K562 (cell line): ENCODE measurements at regions not wholly inside any gene's neighbourhood (a gene's known extent, or its start where the extent isn't known, plus 50 kb on each side); places are given as distances from the start of the nearest gene placed in this dataset.

Experiments
- EP300 ChIP-seq: IDR thresholded peaks from 2 replicates; pipeline ENCODE4 v1.6.1; 2012; ENCODE audit warnings: low read length, improper control_type of control experiment
- ESRRA ChIP-seq: fragments of 450-650 bp; IDR thresholded peaks from 2 replicates; pipeline ENCODE4 v1.6.1; 2014; ENCODE audit warnings: low read depth, mild to moderate bottlenecking, moderate library complexity, borderline replicate concordance
- JUNB ChIP-seq: fragments of 450-650 bp; formaldehyde crosslinking; conservative IDR thresholded peaks from 2 replicates; pipeline ENCODE4 v1.4.0; 2020; ENCODE audit warnings: mild to moderate bottlenecking
- SIN3A ChIP-seq, 2 experiments: fragments of 150-350 bp in 1 of 2; IDR thresholded peaks; 2 replicates each; pipeline ENCODE4 v1.6.1; 2011 to 2016; ENCODE audit warnings: borderline replicate concordance in 2 of 2, low read depth in 2 of 2, low read length in 2 of 2, mild to moderate bottlenecking in 2 of 2, moderate library complexity in 2 of 2; ENCODE audit not compliant: control insufficient read depth in 1 of 2

GRCh38 chr1:101115112-101115511 lies 89.5 kb upstream of the DPH5 start:
- TF ChIP-seq JUNB (no peak), ESRRA (no peak), EP300 (no peak), SIN3A (IDR thresholded peaks at IDR 0.05; ENCODE audit: borderline replicate concordance in 2 of 2, control insufficient read depth in 1 of 2, low read depth in 2 of 2, low read length in 2 of 2) (no peak)
